ENCODE measurements at regions not wholly inside any gene's neighbourhood (a gene's known extent, or its start where the extent isn't known, plus 50 kb on each side); places are given as distances from the start of the nearest gene placed in this dataset.

GRCh38 chr13:69142101-69142500 lies 965.5 kb upstream of the ATXN8OS start:
- Histone ChIP-seq H3F3A (ENCODE audit: insufficient read depth) (no peaks in the 10 kb centered on the region), H3K27me3 (replicated peaks; ENCODE audit: insufficient read depth) (no peaks in the 10 kb centered on the region), H2AFZ (no peak overlapping the region), H3K4me1 (ENCODE audit: insufficient read depth) (no peaks in the 10 kb centered on the region), H3K9ac (no peak overlapping the region), H3K9me3 (ENCODE audit: low read depth) (no peaks in the 10 kb centered on the region), H3K27ac (no peak overlapping the region), H3K9me2 (ENCODE audit: insufficient read depth) (no peaks in the 10 kb centered on the region), H3K36me3 (ENCODE audit: low read depth) (no peaks in the 10 kb centered on the region), H3K4me2 (ENCODE audit: unreplicated experiment) (no peak overlapping the region), H3K79me2 (ENCODE audit: insufficient read depth) (no peaks in the 10 kb centered on the region), H4K20me1 (ENCODE audit: insufficient read depth) (no peaks in the 10 kb centered on the region), H3K4me3 (no peak overlapping the region)
- no peak for TF ChIP-seq EZH2phosphoT487 (IDR thresholded peaks at IDR 0.05; ENCODE audit: insufficient read depth, low read depth)
- TF ChIP-seq EZH2 (IDR thresholded peaks at IDR 0.05; ENCODE audit: insufficient read depth, poor library complexity, severe bottlenecking): no peak
- WGBS, 2 experiments (ENCODE audit: low coverage in 1 of 2, low lambda C conversion rate in 2 of 2, missing lambda C conversion rate in 2 of 2): 7 to 11% methylated on average over 3 of the region's 3 CpGs
- DNase-seq: no peak
- in situ Hi-C loops (cut with MboI): no loop called here

- WGBS, 2 experiments (ENCODE audit: low coverage in 1 of 2, low lambda C conversion rate in 2 of 2, missing lambda C conversion rate in 2 of 2): 29 to 36% methylated on average over 2 of the region's 2 CpGs
- H3K27ac ChIP-seq: no peak overlapping the region
- TF ChIP-seq EZH2 (IDR thresholded peaks at IDR 0.05; ENCODE audit: insufficient read depth, poor library complexity, severe bottlenecking) (no peak), EZH2phosphoT487 (IDR thresholded peaks at IDR 0.05; ENCODE audit: insufficient read depth, low read depth) (no peak)
These were observed 982.6 kb upstream of the ATXN8OS start for GRCh38 chr13:69124996-69125395.

GRCh38 chr13:69109891-69110525 lies 997.6 kb upstream of the ATXN8OS start:
- H4K20me1 ChIP-seq (ENCODE audit: insufficient read depth): no peaks in the 10 kb centered on the region
- no peaks in the 10 kb centered on the region for H3K4me1 ChIP-seq (ENCODE audit: insufficient read depth)
- H3K36me3 ChIP-seq (ENCODE audit: low read depth): no peaks in the 10 kb centered on the region
- no peaks in the 10 kb centered on the region for H3K79me2 ChIP-seq (ENCODE audit: insufficient read depth)
- H3K9me2 ChIP-seq (ENCODE audit: insufficient read depth): no peaks in the 10 kb centered on the region
- 14 to 21% methylated on average over 3 of the region's 3 CpGs for WGBS, 2 experiments (ENCODE audit: low coverage in 1 of 2, low lambda C conversion rate in 2 of 2, missing lambda C conversion rate in 2 of 2)
- no peak for TF ChIP-seq EZH2 (IDR thresholded peaks at IDR 0.05; ENCODE audit: insufficient read depth, poor library complexity, severe bottlenecking)
- TF ChIP-seq EZH2phosphoT487 (IDR thresholded peaks at IDR 0.05; ENCODE audit: insufficient read depth, low read depth): no peak
- DNase-seq: no peak
- no peak overlapping the region for H3K4me2 ChIP-seq (ENCODE audit: unreplicated experiment)
- H3K27me3 ChIP-seq (replicated peaks; ENCODE audit: insufficient read depth): no peaks in the 10 kb centered on the region
- no peak overlapping the region for H3K4me3 ChIP-seq
- H3K9ac ChIP-seq: no peak overlapping the region
- no peak overlapping the region for H2AFZ ChIP-seq
- no peaks in the 10 kb centered on the region for H3K9me3 ChIP-seq (ENCODE audit: low read depth)
- no peak overlapping the region for H3K27ac ChIP-seq
- no peaks in the 10 kb centered on the region for H3F3A ChIP-seq (ENCODE audit: insufficient read depth)
- in situ Hi-C loops (cut with MboI): no loop called here

More at GRCh38 chr13:69124996-69125395, 982.6 kb upstream of the ATXN8OS start:
- Histone ChIP-seq H3K4me1 (ENCODE audit: insufficient read depth) (no peaks in the 10 kb centered on the region), H3F3A (ENCODE audit: insufficient read depth) (no peaks in the 10 kb centered on the region), H3K27me3 (replicated peaks; ENCODE audit: insufficient read depth) (no peaks in the 10 kb centered on the region), H3K9me3 (ENCODE audit: low read depth) (peaks cover 5% of the 10 kb centered on the region), H3K4me3 (no peak overlapping the region), H3K9ac (no peak overlapping the region), H4K20me1 (ENCODE audit: insufficient read depth) (no peaks in the 10 kb centered on the region), H3K79me2 (ENCODE audit: insufficient read depth) (no peaks in the 10 kb centered on the region), H3K4me2 (ENCODE audit: unreplicated experiment) (no peak overlapping the region), H2AFZ (no peak overlapping the region), H3K36me3 (ENCODE audit: low read depth) (no peaks in the 10 kb centered on the region), H3K9me2 (ENCODE audit: insufficient read depth) (no peaks in the 10 kb centered on the region)
- DNase-seq: no peak
- in situ Hi-C loops (cut with MboI): no loop called here

GRCh38 chr13:69108486-69108885 lies 999.1 kb upstream of the ATXN8OS start:
- in situ Hi-C loops (cut with MboI): no loop called here
- Histone ChIP-seq H3K36me3 (ENCODE audit: low read depth) (no peaks in the 10 kb centered on the region), H3K9ac (no peak overlapping the region), H2AFZ (no peak overlapping the region), H3K79me2 (ENCODE audit: insufficient read depth) (no peaks in the 10 kb centered on the region), H3K27me3 (replicated peaks; ENCODE audit: insufficient read depth) (no peaks in the 10 kb centered on the region), H3K4me1 (ENCODE audit: insufficient read depth) (no peaks in the 10 kb centered on the region), H3K9me3 (ENCODE audit: low read depth) (no peaks in the 10 kb centered on the region), H3K4me3 (no peak overlapping the region), H4K20me1 (ENCODE audit: insufficient read depth) (no peaks in the 10 kb centered on the region), H3K4me2 (ENCODE audit: unreplicated experiment) (no peak overlapping the region), H3K9me2 (ENCODE audit: insufficient read depth) (no peaks in the 10 kb centered on the region), H3K27ac (no peak overlapping the region), H3F3A (ENCODE audit: insufficient read depth) (no peaks in the 10 kb centered on the region)
- no peak for DNase-seq
- no peak for TF ChIP-seq EZH2phosphoT487 (IDR thresholded peaks at IDR 0.05; ENCODE audit: insufficient read depth, low read depth)
- no peak for TF ChIP-seq EZH2 (IDR thresholded peaks at IDR 0.05; ENCODE audit: insufficient read depth, poor library complexity, severe bottlenecking)

- no peaks in the 10 kb centered on the region for H3K9me2 ChIP-seq (ENCODE audit: insufficient read depth)
- no peak overlapping the region for H3K27ac ChIP-seq
- no peaks in the 10 kb centered on the region for H3K79me2 ChIP-seq (ENCODE audit: insufficient read depth)
- no peak overlapping the region for H2AFZ ChIP-seq
- no peak for DNase-seq
- no peaks in the 10 kb centered on the region for H3K4me1 ChIP-seq (ENCODE audit: insufficient read depth)
- H3K9ac ChIP-seq: no peak overlapping the region
- in situ Hi-C loops (cut with MboI): no loop called here
- H3F3A ChIP-seq (ENCODE audit: insufficient read depth): no peaks in the 10 kb centered on the region
- no peak overlapping the region for H3K4me3 ChIP-seq
- no peaks in the 10 kb centered on the region for H3K27me3 ChIP-seq (replicated peaks; ENCODE audit: insufficient read depth)
- no peak overlapping the region for H3K4me2 ChIP-seq (ENCODE audit: unreplicated experiment)
- no peaks in the 10 kb centered on the region for H3K36me3 ChIP-seq (ENCODE audit: low read depth)
- no peaks in the 10 kb centered on the region for H3K9me3 ChIP-seq (ENCODE audit: low read depth)
- TF ChIP-seq EZH2 (IDR thresholded peaks at IDR 0.05; ENCODE audit: insufficient read depth, poor library complexity, severe bottlenecking): no peak
- TF ChIP-seq EZH2phosphoT487 (IDR thresholded peaks at IDR 0.05; ENCODE audit: insufficient read depth, low read depth): no peak
- no peaks in the 10 kb centered on the region for H4K20me1 ChIP-seq (ENCODE audit: insufficient read depth)
These were observed 1000.2 kb upstream of the ATXN8OS start for GRCh38 chr13:69107436-69107835.

Measured in GM23248 (cell line).